NOMO-1 treated with dmso at 0.1 percent for 144 hours (cell line): ENCODE measurements at regions not wholly inside any gene's neighbourhood (a gene's known extent, or its start where the extent isn't known, plus 50 kb on each side); places are given as distances from the start of the nearest gene placed in this dataset.

Experiments used
- DNase-seq: peaks from one replicate; lab custom pipeline; 2025; ENCODE audit not compliant: unreplicated experiment; lab: John Stamatoyannopoulos, UW

DNA sequence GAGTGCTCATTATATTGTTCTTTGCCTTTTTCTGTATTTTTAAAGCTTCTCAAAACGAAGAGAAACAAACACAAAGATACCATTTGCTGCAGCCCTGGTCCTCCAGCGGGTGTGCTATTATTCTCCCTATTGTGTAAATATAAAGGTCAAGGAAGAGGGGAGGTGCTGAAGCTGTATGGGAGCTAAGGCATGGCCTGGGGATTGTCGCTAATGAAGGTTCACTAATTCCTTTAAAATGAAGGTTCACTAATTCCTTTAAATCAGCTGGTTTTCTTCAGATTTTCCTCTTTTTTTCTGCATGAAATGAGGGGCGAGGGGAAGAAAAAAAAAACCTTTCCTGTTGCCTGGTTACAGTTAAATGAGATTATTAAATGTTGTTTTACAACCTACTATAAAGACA is 74.5 kb upstream of the MAP1B start:
- no peak for DNase-seq

DNA sequence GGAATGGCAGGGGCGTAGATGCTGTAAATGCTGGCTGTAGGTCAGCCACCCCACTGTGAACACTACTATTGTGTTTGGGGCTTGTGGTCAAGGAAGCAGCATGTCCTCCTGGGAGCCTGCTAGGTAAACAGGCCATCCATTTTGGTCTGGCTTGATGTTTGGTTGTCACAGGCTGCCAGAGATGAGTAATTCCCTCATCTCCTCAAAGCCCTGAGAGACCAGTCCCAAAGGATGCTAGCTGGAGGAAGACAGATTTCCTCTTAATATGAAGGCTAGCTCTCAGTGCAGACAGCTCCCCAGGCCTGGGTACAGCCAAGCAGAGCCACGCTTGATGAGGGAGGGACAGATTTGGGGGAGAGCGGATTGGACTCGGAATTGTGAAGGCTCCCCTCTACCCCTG is 72.5 kb upstream of the MAP1B start:
- DNase-seq, result no peak

DNA sequence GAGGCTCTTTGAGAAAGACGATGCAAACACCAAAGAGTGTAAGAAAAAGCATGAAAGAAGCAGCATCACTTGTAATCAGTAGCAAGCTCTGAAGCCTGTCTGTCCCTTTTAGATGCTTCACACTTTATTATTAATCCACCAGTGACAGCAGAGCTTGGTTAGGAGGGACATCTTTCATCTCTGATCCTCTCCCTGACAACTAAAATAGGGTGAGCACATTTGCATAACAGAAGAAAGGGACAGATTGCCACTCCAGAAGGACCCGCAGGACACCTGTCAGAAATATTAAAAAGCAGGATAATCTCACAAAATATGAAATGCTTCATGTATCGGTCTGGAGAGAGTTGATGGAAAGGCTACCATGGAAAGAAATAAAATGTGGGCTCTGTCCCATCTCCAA is 71.4 kb upstream of the MAP1B start:
- DNase-seq, result no peak

DNA sequence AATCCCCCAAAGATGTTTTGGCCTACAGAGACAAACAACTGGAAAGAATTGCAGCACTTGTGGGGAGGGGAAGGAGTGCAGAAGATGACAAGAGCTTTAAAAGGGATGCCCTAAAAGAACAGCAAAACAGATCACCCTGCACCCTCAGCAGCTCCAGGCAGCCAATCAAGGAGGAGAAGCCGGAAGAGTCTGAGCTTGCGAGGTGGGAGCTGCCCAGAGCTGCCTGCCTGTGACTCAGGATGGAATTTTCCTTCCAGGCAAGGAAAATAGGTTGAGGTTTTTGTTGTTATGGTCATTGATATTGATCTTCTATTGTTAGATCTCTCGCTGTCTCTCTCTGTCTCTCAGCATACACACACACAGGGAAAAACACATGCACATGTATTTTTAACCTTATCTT is 70.3 kb upstream of the MAP1B start:
- DNase-seq, result no peak

DNA sequence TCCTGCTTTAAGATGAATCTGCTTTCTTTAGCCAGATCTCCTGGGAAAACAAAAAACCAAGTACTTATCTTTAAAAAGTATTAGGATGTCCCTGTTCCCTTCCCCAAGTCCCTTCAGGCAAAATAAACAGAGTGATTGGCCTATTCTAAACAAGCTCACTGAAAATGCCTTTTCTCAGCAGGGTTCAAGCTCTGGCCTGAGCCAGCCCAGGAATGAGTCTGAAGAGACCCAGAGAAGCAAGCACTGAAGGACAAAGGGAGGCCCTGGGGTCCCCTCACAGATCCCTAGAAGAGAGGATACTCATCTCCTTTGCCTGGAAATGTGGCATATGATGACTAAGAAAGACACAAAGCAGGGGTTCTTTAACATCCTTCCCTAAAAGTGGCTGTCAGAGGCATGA is 66.8 kb upstream of the MAP1B start:
- no peak for DNase-seq

DNA sequence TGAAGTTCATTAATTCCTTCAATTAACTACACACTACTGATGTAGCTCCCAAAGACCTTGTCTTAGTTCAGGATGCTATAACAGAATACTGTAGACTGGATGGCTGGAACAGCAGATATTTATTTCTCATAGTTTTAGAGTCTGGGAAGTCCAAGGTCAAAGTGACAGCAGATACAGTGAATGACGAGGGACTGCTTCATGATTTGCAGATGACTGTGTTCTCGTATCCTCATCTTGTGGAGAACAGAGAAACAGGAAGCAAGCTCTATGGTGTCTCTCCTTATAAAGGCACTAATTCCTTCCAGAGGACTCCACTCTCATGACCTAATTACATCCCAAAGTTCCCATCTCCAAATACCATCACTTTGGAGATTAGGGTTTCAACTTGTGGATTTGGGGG is 65.6 kb upstream of the MAP1B start:
- DNase-seq, result no peak

DNA sequence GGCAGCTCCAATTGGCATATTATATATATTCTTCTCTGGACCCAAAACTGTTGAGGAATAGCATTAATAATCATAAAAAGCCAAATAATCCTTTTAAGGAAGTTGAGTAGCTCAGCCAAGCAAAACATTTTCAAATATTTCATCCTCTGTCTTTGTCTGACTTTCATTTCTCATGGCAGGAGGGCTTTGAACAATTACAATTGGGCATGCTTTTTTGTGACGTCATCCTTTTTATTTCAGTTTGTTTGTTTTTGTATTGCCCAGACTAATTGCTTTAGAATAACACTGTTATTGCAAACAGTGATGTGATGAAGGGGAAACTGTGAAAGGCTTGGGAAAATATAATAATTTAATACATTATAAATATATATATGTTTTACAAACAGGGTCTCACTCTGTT is 65.2 kb upstream of the MAP1B start:
- no peak for DNase-seq

DNA sequence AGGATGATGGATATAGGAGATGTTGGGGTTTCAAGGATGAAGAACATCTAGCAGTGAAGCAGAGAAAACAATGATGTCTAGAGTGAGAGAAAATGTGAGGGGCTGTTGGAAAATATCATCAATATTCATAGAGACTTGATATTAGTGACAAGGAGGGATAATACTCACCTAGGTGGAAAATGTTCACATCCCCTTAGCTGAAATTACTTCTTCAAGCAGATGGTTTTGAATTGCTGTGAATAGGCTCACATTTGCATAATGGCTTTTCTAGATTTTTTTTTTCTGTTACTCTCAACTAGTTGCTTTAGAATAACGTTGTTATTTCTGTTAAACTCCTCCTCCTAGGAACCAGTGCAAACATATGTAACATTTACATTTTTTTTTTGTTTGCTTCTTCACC is 61.6 kb upstream of the MAP1B start:
- no peak for DNase-seq

DNA sequence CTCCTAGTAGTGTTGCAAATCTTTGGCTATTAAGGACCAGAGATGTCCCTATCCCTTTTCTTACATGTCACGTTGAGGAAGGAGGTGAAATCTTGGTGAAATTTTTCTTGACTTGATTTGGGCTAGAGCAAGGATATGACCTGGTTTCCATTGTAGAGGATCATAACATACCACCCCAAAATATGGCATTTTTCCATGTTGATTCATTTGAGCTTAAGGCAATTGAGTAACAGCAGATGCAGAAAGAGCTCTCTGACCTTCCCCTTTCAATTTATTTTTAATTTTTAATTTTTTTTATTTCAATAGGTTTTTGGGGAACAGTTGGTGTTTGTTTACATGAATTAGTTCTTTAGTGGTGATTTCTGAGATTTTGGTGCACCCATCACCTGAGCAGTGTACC is 61.2 kb upstream of the MAP1B start:
- no peak for DNase-seq

DNA sequence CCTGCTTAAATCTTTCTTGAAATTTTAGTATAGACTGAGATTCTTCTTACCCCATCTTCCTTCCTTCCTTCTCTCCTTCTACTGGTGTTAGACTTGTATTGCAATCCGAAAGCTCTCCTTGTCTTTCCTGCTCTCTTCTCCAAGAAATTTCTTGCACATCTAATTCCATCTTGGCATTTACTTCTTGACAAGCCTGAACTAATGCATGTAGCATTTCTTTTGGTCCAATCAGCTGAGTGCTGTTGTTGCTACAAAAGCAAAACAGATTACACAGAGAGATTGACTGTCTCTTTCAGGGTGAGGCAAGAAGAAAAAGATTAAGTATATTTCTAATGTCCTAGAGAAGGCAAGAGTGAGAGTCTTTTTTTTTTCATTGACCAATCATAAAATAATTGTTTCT is 51.6 kb upstream of the MAP1B start:
- DNase-seq, result no peak
